HEK293 (cell line): ENCODE measurements at regions not wholly inside any gene's neighbourhood (a gene's known extent, or its start where the extent isn't known, plus 50 kb on each side); places are given as distances from the start of the nearest gene placed in this dataset.

Experiments used
- CTCF ChIA-PET: fragments of 350-600 bp; formaldehyde crosslinking; extraction: SDS; loops from one replicate; lab custom pipeline; 2021; ENCODE audit warnings: antibody characterized with exemption; lab: Yijun Ruan, JAX
- POLR2A ChIA-PET: fragments of 300-600 bp; formaldehyde crosslinking; extraction: SDS; loops from one replicate; lab custom pipeline; 2020; ENCODE audit warnings: antibody characterized with exemption, inconsistent platforms; lab: Yijun Ruan, JAX
- H3K27ac ChIP-seq: fragments of 200-500 bp; sonication (Bioruptor generic); 2 replicates; pipeline ENCODE4 v1.5.1; 2014; ENCODE audit warnings: low read depth, low read length, control low read depth, inconsistent platforms; ENCODE audit errors: extremely low read depth
- H3K36me3 ChIP-seq, 2 experiments: fragments of 200-500 bp in 1 of 2; sonication (Bioruptor generic) in 1 of 2; 1 replicate in 1 of 2; 2 replicates in 1 of 2; pipeline ENCODE4 v1.5.1; 2014 to 2017; ENCODE audit warnings: inconsistent platforms in 2 of 2, low read length in 2 of 2; ENCODE audit not compliant: control insufficient read depth in 2 of 2, insufficient read depth in 1 of 2
- H3K4me1 ChIP-seq: fragments of 200-500 bp; sonication (Bioruptor generic); 2 replicates; pipeline ENCODE4 v1.5.1; 2014; ENCODE audit warnings: mild to moderate bottlenecking, low read length, inconsistent platforms; ENCODE audit not compliant: control insufficient read depth, insufficient read depth
- H3K4me3 ChIP-seq: 2 replicates; pipeline ENCODE4 v1.5.1; 2011; ENCODE audit warnings: low read depth, mild to moderate bottlenecking, control low read depth, low read length, moderate library complexity
- H3K9me3 ChIP-seq: fragments of 200-500 bp; sonication (Bioruptor generic); 2 replicates; pipeline ENCODE4 v1.5.1; 2014; ENCODE audit warnings: low read depth, low read length, inconsistent platforms; ENCODE audit not compliant: control insufficient read depth, insufficient read depth
- MYNN ChIP-seq: fragments of 450-650 bp; formaldehyde crosslinking; IDR thresholded peaks from 2 replicates; pipeline ENCODE4 v1.5.1; 2016; ENCODE audit warnings: missing biosample characterization, missing genetic modification characterization, borderline replicate concordance
- TSHZ1 ChIP-seq: fragments of 450-650 bp; formaldehyde crosslinking; IDR thresholded peaks from 2 replicates; pipeline ENCODE4 v1.5.1; 2016; ENCODE audit warnings: missing biosample characterization, missing genetic modification characterization, borderline replicate concordance
- ZBTB1 ChIP-seq: fragments of 450-650 bp; formaldehyde crosslinking; IDR thresholded peaks from 2 replicates; pipeline ENCODE4 v1.5.1; 2016; ENCODE audit warnings: missing biosample characterization, missing genetic modification characterization
- ZNF146 ChIP-seq: fragments of 450-650 bp; formaldehyde crosslinking; IDR thresholded peaks from 2 replicates; pipeline ENCODE4 v1.5.1; 2016; ENCODE audit warnings: missing biosample characterization, missing genetic modification characterization
- ZNF221 ChIP-seq: fragments of 450-650 bp; formaldehyde crosslinking; IDR thresholded peaks from 2 replicates; pipeline ENCODE4 v1.5.1; 2017; ENCODE audit warnings: missing biosample characterization, missing genetic modification characterization, borderline replicate concordance
- ZNF23 ChIP-seq: fragments of 450-650 bp; formaldehyde crosslinking; IDR thresholded peaks from 2 replicates; pipeline ENCODE4 v1.5.1; 2016; ENCODE audit warnings: missing biosample characterization, missing genetic modification characterization, borderline replicate concordance
- ZNF37A ChIP-seq: fragments of 450-650 bp; IDR thresholded peaks from 2 replicates; pipeline ENCODE4 v1.5.1; 2018; ENCODE audit warnings: missing biosample characterization, missing genetic modification characterization
- ZNF48 ChIP-seq: fragments of 450-650 bp; formaldehyde crosslinking; IDR thresholded peaks from 2 replicates; pipeline ENCODE4 v1.5.1; 2016; ENCODE audit warnings: missing biosample characterization, missing genetic modification characterization
- ZNF488 ChIP-seq: fragments of 450-650 bp; formaldehyde crosslinking; IDR thresholded peaks from 2 replicates; pipeline ENCODE4 v1.5.1; 2016; ENCODE audit warnings: missing biosample characterization, missing genetic modification characterization
- ZNF513 ChIP-seq: fragments of 450-650 bp; IDR thresholded peaks from 2 replicates; pipeline ENCODE4 v1.5.1; 2018; ENCODE audit warnings: missing biosample characterization, missing genetic modification characterization
- ZNF549 ChIP-seq: fragments of 450-650 bp; IDR thresholded peaks from 2 replicates; pipeline ENCODE4 v1.5.1; 2018; ENCODE audit warnings: missing biosample characterization, missing genetic modification characterization, mild to moderate bottlenecking, inconsistent platforms, moderate library complexity
- ZNF747 ChIP-seq: fragments of 450-650 bp; formaldehyde crosslinking; IDR thresholded peaks from 2 replicates; pipeline ENCODE4 v1.5.1; 2016; ENCODE audit warnings: missing biosample characterization, missing genetic modification characterization
- ZSCAN30 ChIP-seq: fragments of 450-650 bp; IDR thresholded peaks from 2 replicates; pipeline ENCODE4 v1.5.1; 2018; ENCODE audit warnings: missing biosample characterization, mild to moderate bottlenecking, missing genetic modification characterization, moderate library complexity
- TF ChIP-seq, protein P1 (sequence below): fragments of 450-650 bp; formaldehyde crosslinking; IDR thresholded peaks from 2 replicates; pipeline ENCODE4 v1.5.1; 2016; ENCODE audit warnings: missing biosample characterization, missing genetic modification characterization, borderline replicate concordance

DNA sequence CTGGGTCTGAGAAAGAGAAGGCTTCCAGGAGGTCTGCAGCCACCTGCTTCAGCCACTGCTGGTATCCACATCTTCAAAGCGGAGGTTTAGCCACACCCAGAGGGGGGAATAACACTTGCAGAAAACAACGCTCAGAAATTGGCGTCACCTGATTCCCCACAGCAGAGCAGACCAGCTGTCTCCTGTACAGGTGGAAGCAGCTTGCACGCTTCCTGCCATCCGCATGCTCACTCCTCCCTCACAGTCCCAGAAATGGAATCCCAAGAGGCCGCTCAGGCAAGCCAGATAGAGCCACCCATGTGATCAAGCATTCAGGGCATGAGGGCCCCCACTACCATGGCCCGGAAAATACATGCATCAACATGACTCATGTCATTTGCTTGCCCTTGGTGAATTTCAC is 112.2 kb upstream of the DIO3 start:
- CTCF ChIA-PET: interaction anchor here (0.6 kb wide), 1 partner anchor 821 kb away, joined by 3 read pairs; no protein-coding TSS in a partner anchor
- Histone ChIP-seq H3K4me1 (no peaks in the 10 kb centered on the region), H3K4me3 (no peak overlapping the region), H3K9me3 (no peaks in the 10 kb centered on the region)
- TF ChIP-seq ZNF549 (tag by site-specific recombination) (no peak), MYNN (tag by site-specific recombination) (no peak), ZNF48 (tag by site-specific recombination) (no peak), ZNF146 (no peak), ZBTB1 (tag by site-specific recombination) (no peak), TSHZ1 (tag by site-specific recombination) (no peak), ZNF221 (tag by site-specific recombination) (no peak)
- TF ChIP-seq, all 188 proteins: peak for 0
- Histone ChIP-seq H3K27ac (no peak overlapping the region), H3K36me3 (no peaks in the 10 kb centered on the region)
- POLR2A ChIA-PET: no interaction called here

- TF ChIP-seq ZSCAN30 (tag by site-specific recombination): no peak
- no peak for TF ChIP-seq ZNF23 (tag by site-specific recombination)
- TF ChIP-seq, protein P1, sequence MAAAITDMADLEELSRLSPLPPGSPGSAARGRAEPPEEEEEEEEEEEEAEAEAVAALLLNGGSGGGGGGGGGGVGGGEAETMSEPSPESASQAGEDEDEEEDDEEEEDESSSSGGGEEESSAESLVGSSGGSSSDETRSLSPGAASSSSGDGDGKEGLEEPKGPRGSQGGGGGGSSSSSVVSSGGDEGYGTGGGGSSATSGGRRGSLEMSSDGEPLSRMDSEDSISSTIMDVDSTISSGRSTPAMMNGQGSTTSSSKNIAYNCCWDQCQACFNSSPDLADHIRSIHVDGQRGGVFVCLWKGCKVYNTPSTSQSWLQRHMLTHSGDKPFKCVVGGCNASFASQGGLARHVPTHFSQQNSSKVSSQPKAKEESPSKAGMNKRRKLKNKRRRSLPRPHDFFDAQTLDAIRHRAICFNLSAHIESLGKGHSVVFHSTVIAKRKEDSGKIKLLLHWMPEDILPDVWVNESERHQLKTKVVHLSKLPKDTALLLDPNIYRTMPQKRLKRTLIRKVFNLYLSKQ: no peak
- TF ChIP-seq ZNF37A: no peak
- no peak for TF ChIP-seq ZNF513
- no peak overlapping the region for H3K27ac ChIP-seq
- CTCF ChIA-PET: no interaction called here
- H3K36me3 ChIP-seq: no peaks in the 10 kb centered on the region
- POLR2A ChIA-PET: no interaction called here
- H3K4me1 ChIP-seq: 0 out of 2 replicates have a peak, but pooled peaks cover 2% of the 10 kb centered on the region
- no peaks in the 10 kb centered on the region for H3K9me3 ChIP-seq
- no peak overlapping the region for H3K4me3 ChIP-seq
Measured at GRCh38 chr14:101451166-101451565, 110.1 kb upstream of the DIO3 start.

DNA sequence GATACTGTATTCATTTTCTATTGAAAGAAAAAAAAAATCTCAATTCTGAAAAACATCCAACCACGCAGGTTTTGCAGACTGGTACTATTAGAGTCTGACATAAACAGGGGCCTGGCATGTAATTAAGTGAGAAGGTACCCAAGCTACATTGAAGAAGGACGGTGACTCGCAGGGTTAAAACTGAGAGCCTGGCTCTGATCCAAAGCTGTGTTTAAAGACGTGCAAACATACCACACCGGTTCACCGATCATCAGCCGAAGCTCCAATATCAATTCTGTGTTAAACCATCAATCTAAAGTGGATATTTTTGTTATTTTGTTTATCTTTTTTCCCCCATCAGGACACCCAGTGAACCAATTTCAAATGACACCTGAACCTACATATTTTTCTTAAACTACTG is 108.1 kb upstream of the DIO3 start:
- H3K9me3 ChIP-seq: no peaks in the 10 kb centered on the region
- no peak for TF ChIP-seq ZNF747
- TF ChIP-seq ZNF488 (tag by site-specific recombination): no peak
- CTCF ChIA-PET: interaction anchor here (0.6 kb wide), 1 partner anchor 836 kb away, joined by 3 read pairs; no protein-coding TSS in a partner anchor
- no peaks in the 10 kb centered on the region for H3K36me3 ChIP-seq
- no peak overlapping the region for H3K4me3 ChIP-seq
- no peak overlapping the region for H3K27ac ChIP-seq
- POLR2A ChIA-PET: no interaction called here
- 0 out of 2 replicates have a peak, but pooled peaks cover 2% of the 10 kb centered on the region for H3K4me1 ChIP-seq
